Erythroblast (primary cell): ENCODE measurements at regions not wholly inside any gene's neighbourhood (a gene's known extent, or its start where the extent isn't known, plus 50 kb on each side); places are given as distances from the start of the nearest gene placed in this dataset.

Experiments
- DNase-seq, 2 experiments: peaks; one replicate each; lab custom pipeline; 2025; lab: John Stamatoyannopoulos, UW
- GATA1 ChIP-seq: IDR thresholded peaks from 2 replicates; pipeline ENCODE4 v1.6.1; 2011; ENCODE audit warnings: low read depth, mild to moderate bottlenecking, control low read depth, low read length, moderate library complexity
- POLR2A ChIP-seq: IDR thresholded peaks from 2 replicates; pipeline ENCODE4 v1.6.1; 2011; ENCODE audit warnings: mild to moderate bottlenecking, low read length

GRCh38 chr1:42012852-42013251 lies 94.1 kb upstream of the HIVEP3 start:
- no peak for TF ChIP-seq POLR2A
- no peak for TF ChIP-seq GATA1
- DNase-seq, result no peak

- DNase-seq, result no peak
- no peak for TF ChIP-seq GATA1
- TF ChIP-seq POLR2A, result no peak
These were observed 91.7 kb upstream of the HIVEP3 start for GRCh38 chr1:42010381-42010780.

- TF ChIP-seq GATA1 (no peak), POLR2A (no peak)
- DNase-seq, result no peak
These were observed 89.5 kb upstream of the HIVEP3 start for GRCh38 chr1:42008264-42008663.

- DNase-seq, result no peak
- TF ChIP-seq GATA1, result no peak
- TF ChIP-seq POLR2A, result no peak
These were observed 88.1 kb upstream of the HIVEP3 start for GRCh38 chr1:42006836-42007235.

GRCh38 chr1:42006093-42006492 lies 87.4 kb upstream of the HIVEP3 start:
- TF ChIP-seq GATA1, result no peak
- no peak for TF ChIP-seq POLR2A
- DNase-seq, result no peak

- no peak for TF ChIP-seq GATA1
- no peak for TF ChIP-seq POLR2A
- no peak for DNase-seq
These were observed 86.8 kb upstream of the HIVEP3 start for GRCh38 chr1:42005530-42005929.

GRCh38 chr1:42004860-42005259 lies 86.1 kb upstream of the HIVEP3 start:
- no peak for TF ChIP-seq GATA1
- TF ChIP-seq POLR2A, result no peak
- DNase-seq, result no peak

GRCh38 chr1:42004322-42004721 lies 85.6 kb upstream of the HIVEP3 start:
- no peak for DNase-seq
- no peak for TF ChIP-seq POLR2A
- no peak for TF ChIP-seq GATA1

- no peak for TF ChIP-seq GATA1
- TF ChIP-seq POLR2A, result no peak
These were observed 84.7 kb upstream of the HIVEP3 start for GRCh38 chr1:42003433-42003832.

GRCh38 chr1:42002220-42002619 lies 83.5 kb upstream of the HIVEP3 start:
- TF ChIP-seq POLR2A (no peak), GATA1 (no peak)
- DNase-seq, result no peak

More at GRCh38 chr1:42003433-42003832, 84.7 kb upstream of the HIVEP3 start:
- DNase-seq, result no peak

- TF ChIP-seq GATA1, result no peak
- no peak for TF ChIP-seq POLR2A
- no peak for DNase-seq
These were observed 82.0 kb upstream of the HIVEP3 start for GRCh38 chr1:42000766-42001165.

GRCh38 chr1:41999884-42000283 lies 81.2 kb upstream of the HIVEP3 start:
- TF ChIP-seq GATA1 (no peak), POLR2A (no peak)
- DNase-seq, result no peak

GRCh38 chr1:41998250-41998649 lies 79.5 kb upstream of the HIVEP3 start:
- no peak for TF ChIP-seq POLR2A
- no peak for TF ChIP-seq GATA1
- DNase-seq, result no peak

GRCh38 chr1:41997153-41997552 lies 78.4 kb upstream of the HIVEP3 start:
- DNase-seq, result no peak
- TF ChIP-seq POLR2A (no peak), GATA1 (no peak)

GRCh38 chr1:41995441-41996130 lies 76.9 kb upstream of the HIVEP3 start:
- TF ChIP-seq POLR2A (no peak), GATA1 (no peak)
- DNase-seq, result no peak
